ENCODE measurements at regions not wholly inside any gene's neighbourhood (a gene's known extent, or its start where the extent isn't known, plus 50 kb on each side); places are given as distances from the start of the nearest gene placed in this dataset.

DNA sequence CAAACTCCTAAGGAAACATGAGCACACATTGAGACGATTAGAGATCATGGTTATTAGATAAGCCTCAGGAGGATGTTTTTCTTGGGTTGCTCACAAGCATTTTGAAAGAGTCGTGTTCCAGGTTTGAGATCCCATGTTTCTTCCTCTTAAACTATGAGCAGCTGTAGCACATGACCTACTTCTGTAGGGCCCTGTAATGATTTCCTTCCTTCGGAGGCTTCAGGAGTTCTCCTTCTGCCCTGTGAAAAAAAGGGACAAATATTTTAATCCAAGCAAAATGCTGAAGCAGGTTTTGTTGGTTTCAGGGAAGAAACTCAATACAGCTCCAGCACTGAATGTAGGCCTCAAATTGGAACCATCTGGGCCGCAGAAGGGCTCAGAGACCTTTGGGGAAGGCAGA lies 82.6 kb downstream of the POU3F3 start:
- Histone ChIP-seq H3K27me3 (ENCODE audit: insufficient read depth, poor library complexity, severe bottlenecking) (peaks cover 28% of the 10 kb centered on the region), H3K27ac (ENCODE audit: poor library complexity, severe bottlenecking) (no peak overlapping the region), H3K4me3 (ENCODE audit: severe bottlenecking) (no peak overlapping the region), H3K9me3 (ENCODE audit: severe bottlenecking) (no peaks in the 10 kb centered on the region), H3K4me1 (ENCODE audit: insufficient read depth, poor library complexity, severe bottlenecking) (no peaks in the 10 kb centered on the region), H3K36me3 (ENCODE audit: low read depth) (no peaks in the 10 kb centered on the region)
- TF ChIP-seq, protein P1, sequence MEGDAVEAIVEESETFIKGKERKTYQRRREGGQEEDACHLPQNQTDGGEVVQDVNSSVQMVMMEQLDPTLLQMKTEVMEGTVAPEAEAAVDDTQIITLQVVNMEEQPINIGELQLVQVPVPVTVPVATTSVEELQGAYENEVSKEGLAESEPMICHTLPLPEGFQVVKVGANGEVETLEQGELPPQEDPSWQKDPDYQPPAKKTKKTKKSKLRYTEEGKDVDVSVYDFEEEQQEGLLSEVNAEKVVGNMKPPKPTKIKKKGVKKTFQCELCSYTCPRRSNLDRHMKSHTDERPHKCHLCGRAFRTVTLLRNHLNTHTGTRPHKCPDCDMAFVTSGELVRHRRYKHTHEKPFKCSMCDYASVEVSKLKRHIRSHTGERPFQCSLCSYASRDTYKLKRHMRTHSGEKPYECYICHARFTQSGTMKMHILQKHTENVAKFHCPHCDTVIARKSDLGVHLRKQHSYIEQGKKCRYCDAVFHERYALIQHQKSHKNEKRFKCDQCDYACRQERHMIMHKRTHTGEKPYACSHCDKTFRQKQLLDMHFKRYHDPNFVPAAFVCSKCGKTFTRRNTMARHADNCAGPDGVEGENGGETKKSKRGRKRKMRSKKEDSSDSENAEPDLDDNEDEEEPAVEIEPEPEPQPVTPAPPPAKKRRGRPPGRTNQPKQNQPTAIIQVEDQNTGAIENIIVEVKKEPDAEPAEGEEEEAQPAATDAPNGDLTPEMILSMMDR (IDR thresholded peaks at IDR 0.05; ENCODE audit: poor library complexity, severe bottlenecking): no peak
- ATAC-seq (ENCODE audit: low read depth): no peak
- DNase-seq (ENCODE audit: low spot score): no peak

DNA sequence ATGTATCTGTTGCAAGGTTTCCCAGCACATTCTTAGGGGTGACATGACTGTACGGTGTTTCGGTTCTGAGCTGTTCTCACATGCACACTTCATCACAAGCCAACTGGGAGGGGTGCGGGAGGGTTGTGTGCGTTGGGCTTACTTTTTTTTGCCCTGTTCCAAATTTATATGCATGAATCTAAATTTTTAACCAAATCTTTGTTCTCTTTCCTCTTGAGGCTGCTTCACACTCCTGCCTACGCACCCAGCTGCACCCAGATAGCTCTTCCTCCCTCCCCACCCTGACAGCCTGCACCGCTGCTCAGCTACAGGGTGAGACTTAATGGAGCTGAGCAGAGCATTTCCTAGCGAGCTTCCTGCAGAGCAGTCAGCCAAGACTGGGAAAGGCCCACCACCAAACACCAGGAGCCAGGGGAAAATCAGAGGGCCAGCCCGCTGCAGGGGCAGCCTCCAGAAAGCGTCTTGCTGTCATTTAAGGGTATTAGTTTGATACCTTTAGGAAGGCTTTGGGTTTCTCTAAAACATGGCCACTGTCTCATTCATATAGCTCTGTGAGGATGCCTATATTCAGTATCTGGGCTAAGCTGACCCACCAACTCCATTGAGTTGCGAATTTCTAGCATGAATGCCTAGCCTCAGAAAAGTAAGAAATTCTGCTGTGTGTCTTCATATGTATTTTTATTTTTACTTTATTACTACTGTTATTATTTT lies 84.5 kb downstream of the POU3F3 start:
- ATAC-seq (ENCODE audit: low read depth) (no peak), DNase-seq (ENCODE audit: low spot score) (no peak)
- TF ChIP-seq, protein P1 (IDR thresholded peaks at IDR 0.05; ENCODE audit: poor library complexity, severe bottlenecking): no peak
- no peaks in the 10 kb centered on the region for H3K36me3 ChIP-seq (ENCODE audit: low read depth)
- no peak overlapping the region for H3K27ac ChIP-seq (ENCODE audit: poor library complexity, severe bottlenecking)
- no peaks in the 10 kb centered on the region for H3K4me1 ChIP-seq (ENCODE audit: insufficient read depth, poor library complexity, severe bottlenecking)
- H3K27me3 ChIP-seq (ENCODE audit: insufficient read depth, poor library complexity, severe bottlenecking): peaks cover 20% of the 10 kb centered on the region
- no peaks in the 10 kb centered on the region for H3K9me3 ChIP-seq (ENCODE audit: severe bottlenecking)
- no peak overlapping the region for H3K4me3 ChIP-seq (ENCODE audit: severe bottlenecking)

DNA sequence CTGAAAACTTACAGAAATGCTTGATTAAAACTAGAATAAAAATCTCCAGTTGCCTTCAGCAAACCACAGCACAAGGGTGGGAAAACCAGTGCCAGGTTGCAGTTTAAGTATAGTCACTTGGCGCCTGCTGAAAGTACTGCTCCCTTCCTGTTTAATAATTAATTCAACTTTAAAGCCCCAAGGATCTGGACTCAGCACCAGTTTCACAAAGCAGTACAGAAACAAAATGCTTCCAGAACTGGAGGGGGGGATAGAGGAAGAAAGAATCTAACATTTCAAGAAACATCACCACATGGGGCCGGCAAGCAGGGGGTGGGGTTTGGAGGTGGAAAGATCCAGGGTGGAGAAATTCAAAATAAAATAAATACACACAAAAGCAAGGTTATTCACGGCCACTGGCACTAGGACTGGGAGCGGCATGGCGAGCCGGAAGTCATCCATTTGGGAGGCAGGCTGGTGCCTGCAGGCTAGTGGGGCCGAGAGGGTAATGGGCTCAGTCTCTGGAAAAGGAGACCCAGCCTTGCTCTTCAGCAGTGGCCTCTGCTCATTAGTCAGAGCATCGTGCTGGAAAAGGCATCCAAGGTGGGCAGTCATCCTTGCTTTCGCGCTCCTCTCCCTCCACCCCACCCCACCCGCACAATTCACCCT lies 85.8 kb downstream of the POU3F3 start:
- no peak for DNase-seq (ENCODE audit: low spot score)
- no peaks in the 10 kb centered on the region for H3K36me3 ChIP-seq (ENCODE audit: low read depth)
- H3K27me3 ChIP-seq (ENCODE audit: insufficient read depth, poor library complexity, severe bottlenecking): peaks cover 30% of the 10 kb centered on the region

DNA sequence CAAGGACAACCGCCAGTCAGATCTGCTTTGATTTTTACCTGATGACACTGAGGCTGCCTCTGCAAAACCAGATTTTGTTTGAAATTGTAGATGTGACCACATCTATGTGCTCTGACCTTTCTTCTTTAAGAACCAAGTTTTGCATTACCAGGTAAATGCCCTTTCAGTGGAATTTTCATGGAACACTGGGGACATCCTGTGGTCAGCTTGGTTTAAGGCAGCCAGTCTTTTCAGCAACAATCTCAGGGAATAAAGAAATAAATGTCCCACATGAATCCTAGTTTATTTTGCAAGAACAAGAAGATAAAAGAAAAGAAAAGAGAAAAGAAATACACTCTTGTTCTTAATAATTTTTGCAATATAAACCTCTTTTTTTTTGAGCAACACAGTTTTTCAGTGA lies 90.6 kb downstream of the POU3F3 start:
- Histone ChIP-seq H3K36me3 (ENCODE audit: low read depth) (no peaks in the 10 kb centered on the region), H3K27ac (ENCODE audit: poor library complexity, severe bottlenecking) (no peak overlapping the region), H3K4me1 (ENCODE audit: insufficient read depth, poor library complexity, severe bottlenecking) (no peaks in the 10 kb centered on the region), H3K27me3 (ENCODE audit: insufficient read depth, poor library complexity, severe bottlenecking) (peaks cover 54% of the 10 kb centered on the region), H3K9me3 (ENCODE audit: severe bottlenecking) (no peaks in the 10 kb centered on the region), H3K4me3 (ENCODE audit: severe bottlenecking) (no peak overlapping the region)
- no peak for ATAC-seq (ENCODE audit: low read depth)
- no peak for DNase-seq (ENCODE audit: low spot score)
- TF ChIP-seq, protein P1 (IDR thresholded peaks at IDR 0.05; ENCODE audit: poor library complexity, severe bottlenecking): peak; percentile 70

More for the DNA sequence above, 85.8 kb downstream of the POU3F3 start:
- TF ChIP-seq, protein P1 (IDR thresholded peaks at IDR 0.05; ENCODE audit: poor library complexity, severe bottlenecking): no peak
- H3K9me3 ChIP-seq (ENCODE audit: severe bottlenecking): no peaks in the 10 kb centered on the region
- ATAC-seq (ENCODE audit: low read depth): no peak
- no peak overlapping the region for H3K4me3 ChIP-seq (ENCODE audit: severe bottlenecking)
- H3K4me1 ChIP-seq (ENCODE audit: insufficient read depth, poor library complexity, severe bottlenecking): no peaks in the 10 kb centered on the region
- no peak overlapping the region for H3K27ac ChIP-seq (ENCODE audit: poor library complexity, severe bottlenecking)

DNA sequence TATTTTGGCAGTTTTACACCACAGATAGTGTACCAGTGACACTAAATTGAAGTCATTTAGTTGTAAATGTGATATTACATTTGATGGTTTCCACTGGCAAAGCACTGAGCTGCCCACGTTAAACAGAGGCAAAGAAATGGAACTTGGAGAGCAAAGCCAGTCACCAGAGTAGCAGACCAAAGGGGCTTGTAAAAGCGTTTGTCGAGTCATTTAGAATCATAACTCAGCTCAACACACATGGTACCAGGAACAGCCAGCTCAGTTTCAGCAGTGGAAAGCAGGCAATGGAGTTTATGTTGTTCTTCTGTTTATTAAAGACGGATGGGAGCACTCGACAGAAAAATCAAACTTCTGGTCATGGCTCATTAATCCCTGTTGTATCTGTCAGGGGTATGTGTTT lies 91.2 kb downstream of the POU3F3 start:
- Histone ChIP-seq H3K27ac (ENCODE audit: poor library complexity, severe bottlenecking) (no peak overlapping the region), H3K36me3 (ENCODE audit: low read depth) (no peaks in the 10 kb centered on the region), H3K4me1 (ENCODE audit: insufficient read depth, poor library complexity, severe bottlenecking) (no peaks in the 10 kb centered on the region), H3K9me3 (ENCODE audit: severe bottlenecking) (no peaks in the 10 kb centered on the region), H3K27me3 (ENCODE audit: insufficient read depth, poor library complexity, severe bottlenecking) (peaks cover 56% of the 10 kb centered on the region), H3K4me3 (ENCODE audit: severe bottlenecking) (no peak overlapping the region)
- no peak for ATAC-seq (ENCODE audit: low read depth)
- TF ChIP-seq, protein P1 (IDR thresholded peaks at IDR 0.05; ENCODE audit: poor library complexity, severe bottlenecking): no peak
- DNase-seq (ENCODE audit: low spot score): no peak
